GM23338 (cell line): ENCODE measurements at regions not wholly inside any gene's neighbourhood (a gene's known extent, or its start where the extent isn't known, plus 50 kb on each side); places are given as distances from the start of the nearest gene placed in this dataset.

Experiments used
- ATAC-seq: fragments of 200-7000 bp; cut with Tn5 transposase; 3 replicates; pipeline ENCODE4 v1.9.1; 2020
- DNase-seq: peaks from one replicate; pipeline ENCODE4 v3.0.0-alpha.2; 2015; ENCODE audit warnings: low spot score
- H2AFZ ChIP-seq: fragments of 200-600 bp; sonication (generic); 2 replicates; pipeline ENCODE4 v1.8.0; 2016; ENCODE audit warnings: antibody characterized with exemption, mild to moderate bottlenecking, moderate library complexity
- H3F3A ChIP-seq: fragments of 200-600 bp; sonication (generic); replicated peaks from 2 replicates; pipeline ENCODE4 v1.8.0; 2017; ENCODE audit warnings: antibody characterized with exemption, mixed run types, low read depth
- H3K27ac ChIP-seq: fragments of 200-600 bp; sonication (generic); 2 replicates; pipeline ENCODE4 v1.6.1; 2016; ENCODE audit warnings: low read depth
- H3K27me3 ChIP-seq: fragments of 200-600 bp; sonication (generic); 2 replicates; pipeline ENCODE4 v1.8.0; 2016; ENCODE audit warnings: mild to moderate bottlenecking, mixed run types, moderate library complexity; ENCODE audit not compliant: insufficient read depth
- H3K36me3 ChIP-seq: fragments of 200-600 bp; sonication (generic); 2 replicates; pipeline ENCODE4 v1.8.0; 2016; ENCODE audit warnings: mild to moderate bottlenecking; ENCODE audit not compliant: insufficient read depth
- H3K4me1 ChIP-seq: fragments of 200-600 bp; sonication (generic); 2 replicates; pipeline ENCODE4 v1.8.0; 2016; ENCODE audit warnings: mild to moderate bottlenecking, moderate library complexity; ENCODE audit not compliant: insufficient read depth
- H3K4me2 ChIP-seq: fragments of 200-600 bp; sonication (generic); 2 replicates; pipeline ENCODE4 v1.7.1; 2017; ENCODE audit warnings: mixed run types
- H3K4me3 ChIP-seq: fragments of 200-600 bp; sonication (generic); 2 replicates; pipeline ENCODE4 v1.6.1; 2016; ENCODE audit warnings: mixed run types
- H3K79me2 ChIP-seq: fragments of 200-600 bp; sonication (generic); replicated peaks from 2 replicates; pipeline ENCODE4 v1.8.0; 2017; ENCODE audit warnings: mild to moderate bottlenecking; ENCODE audit not compliant: insufficient read depth
- H3K9me2 ChIP-seq: fragments of 200-600 bp; sonication (generic); 2 replicates; pipeline ENCODE4 v1.8.0; 2017; ENCODE audit not compliant: insufficient read depth
- H4K20me1 ChIP-seq: fragments of 200-600 bp; sonication (generic); replicated peaks from 2 replicates; pipeline ENCODE4 v1.8.0; 2017; ENCODE audit warnings: mild to moderate bottlenecking; ENCODE audit not compliant: insufficient read depth
- H3K27ac Mint-ChIP-seq: 2 replicates; pipeline ENCODE4 v1.8.0; 2020; ENCODE audit warnings: inconsistent platforms, mild to moderate bottlenecking, moderate library complexity, mixed read lengths
- H3K27me3 Mint-ChIP-seq: 3 replicates; pipeline ENCODE4 v1.8.0; 2022; ENCODE audit warnings: low read depth, mild to moderate bottlenecking, moderate library complexity, mixed read lengths, inconsistent platforms; ENCODE audit not compliant: insufficient read depth, poor library complexity
- H3K36me3 Mint-ChIP-seq: 3 replicates; pipeline ENCODE4 v1.8.0; 2021; ENCODE audit warnings: low read depth, mild to moderate bottlenecking, inconsistent platforms, moderate library complexity, mixed read lengths
- H3K4me1 Mint-ChIP-seq: 3 replicates; pipeline ENCODE4 v1.8.0; 2020; ENCODE audit warnings: mild to moderate bottlenecking, inconsistent platforms, mixed read lengths
- H3K4me3 Mint-ChIP-seq: 3 replicates; pipeline ENCODE4 v1.8.0; 2021; ENCODE audit warnings: moderate library complexity, mild to moderate bottlenecking, inconsistent platforms, mixed read lengths
- H3K9me3 Mint-ChIP-seq: 3 replicates; pipeline ENCODE4 v1.8.0; 2020; ENCODE audit warnings: moderate library complexity, mild to moderate bottlenecking, inconsistent platforms, mixed read lengths
- EZH2 ChIP-seq: fragments of 200-600 bp; sonication (generic); IDR thresholded peaks from one replicate; pipeline ENCODE4 v1.8.0; 2017; ENCODE audit warnings: antibody characterized with exemption, mild to moderate bottlenecking, low read depth; ENCODE audit not compliant: unreplicated experiment
- JUNB ChIP-seq: IDR thresholded peaks from one replicate; pipeline ENCODE4 v1.6.1; 2016; ENCODE audit warnings: antibody characterized with exemption; ENCODE audit not compliant: unreplicated experiment
- POLR2AphosphoS5 ChIP-seq: IDR thresholded peaks from 2 replicates; pipeline ENCODE4 v1.6.1; 2016; ENCODE audit warnings: antibody characterized with exemption, low read depth
- ZNF462 ChIP-seq: fragments of 250-450 bp; sonication (Bioruptor Pico); IDR thresholded peaks from 2 replicates; pipeline ENCODE4 v1.5.0; 2020; ENCODE audit warnings: mild to moderate bottlenecking, moderate library complexity
- TF ChIP-seq, protein P1 (sequence below): IDR thresholded peaks from 2 replicates; pipeline ENCODE4 v1.6.1; 2016; ENCODE audit warnings: antibody characterized with exemption

GRCh38 chr15:31768055-31768454 lies 262.3 kb upstream of the CHRNA7 start:
- Mint-ChIP-seq H3K27ac (no peak overlapping the region), H3K4me1 (no peaks in the 10 kb centered on the region), H3K4me3 (no peak overlapping the region), H3K36me3 (no peaks in the 10 kb centered on the region), H3K27me3 (peaks cover 3% of the 10 kb centered on the region), H3K9me3 (no peaks in the 10 kb centered on the region)
- no peaks in the 10 kb centered on the region for H3K4me1 ChIP-seq
- ATAC-seq = no peak
- no peak overlapping the region for H3K4me2 ChIP-seq
- no peak for TF ChIP-seq POLR2AphosphoS5
- no peak overlapping the region for H3K4me3 ChIP-seq
- no peak overlapping the region for H2AFZ ChIP-seq
- no peaks in the 10 kb centered on the region for H3K79me2 ChIP-seq
- no peaks in the 10 kb centered on the region for H4K20me1 ChIP-seq
- no peak overlapping the region for H3K27ac ChIP-seq
- H3K27me3 ChIP-seq = no peaks in the 10 kb centered on the region
- no peaks in the 10 kb centered on the region for H3K9me2 ChIP-seq
- DNase-seq = no peak
- H3K36me3 ChIP-seq = no peaks in the 10 kb centered on the region
- no peaks in the 10 kb centered on the region for H3F3A ChIP-seq

DNA sequence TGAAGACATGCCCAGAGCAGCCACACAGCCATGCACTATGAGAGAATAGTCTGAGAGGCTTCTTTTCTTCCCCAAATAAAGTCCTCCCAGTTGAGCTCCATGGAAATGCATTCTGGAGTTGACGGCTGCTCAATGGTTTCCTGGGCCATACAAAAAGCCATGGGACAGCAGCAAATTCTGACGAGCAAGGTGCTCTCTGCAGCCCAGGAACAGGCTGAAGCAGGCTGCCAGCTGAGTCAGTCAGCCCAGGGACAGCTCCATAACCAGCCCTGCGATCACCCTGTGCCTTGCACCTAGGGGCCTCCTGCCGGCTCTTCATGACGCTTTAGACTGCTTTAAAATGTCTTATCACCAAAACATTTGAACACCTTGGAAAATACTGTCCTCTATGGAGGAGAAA lies 256.3 kb upstream of the CHRNA7 start:
- Mint-ChIP-seq H3K4me3 (no peak overlapping the region), H3K9me3 (no peaks in the 10 kb centered on the region), H3K4me1 (peaks cover 12% of the 10 kb centered on the region; the same call in 2 of the 3 replicates), H3K36me3 (no peaks in the 10 kb centered on the region), H3K27me3 (peaks cover 3% of the 10 kb centered on the region), H3K27ac (peak overlapping the region; percentile 5; the same call in 1 of the 2 replicates)
- Histone ChIP-seq H3K4me3 (no peak overlapping the region), H3K4me2 (no peak overlapping the region), H3K9me2 (no peaks in the 10 kb centered on the region), H3K36me3 (no peaks in the 10 kb centered on the region), H3K27ac (no peak overlapping the region), H3K4me1 (no peaks in the 10 kb centered on the region), H3K79me2 (no peaks in the 10 kb centered on the region), H3F3A (no peaks in the 10 kb centered on the region), H2AFZ (no peak overlapping the region), H3K27me3 (no peaks in the 10 kb centered on the region), H4K20me1 (no peaks in the 10 kb centered on the region)
- DNase-seq (peak; percentile 28), ATAC-seq (peak; percentile 91)
- TF ChIP-seq JUNB (no peak), EZH2 (no peak), ZNF462 (CRISPR knock-in tag) (peak; percentile 59; the same call in 1 of the 2 replicates)
- TF ChIP-seq, protein P1, sequence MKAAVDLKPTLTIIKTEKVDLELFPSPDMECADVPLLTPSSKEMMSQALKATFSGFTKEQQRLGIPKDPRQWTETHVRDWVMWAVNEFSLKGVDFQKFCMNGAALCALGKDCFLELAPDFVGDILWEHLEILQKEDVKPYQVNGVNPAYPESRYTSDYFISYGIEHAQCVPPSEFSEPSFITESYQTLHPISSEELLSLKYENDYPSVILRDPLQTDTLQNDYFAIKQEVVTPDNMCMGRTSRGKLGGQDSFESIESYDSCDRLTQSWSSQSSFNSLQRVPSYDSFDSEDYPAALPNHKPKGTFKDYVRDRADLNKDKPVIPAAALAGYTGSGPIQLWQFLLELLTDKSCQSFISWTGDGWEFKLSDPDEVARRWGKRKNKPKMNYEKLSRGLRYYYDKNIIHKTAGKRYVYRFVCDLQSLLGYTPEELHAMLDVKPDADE = no peak
